ENCODE measurements at regions not wholly inside any gene's neighbourhood (a gene's known extent, or its start where the extent isn't known, plus 50 kb on each side); places are given as distances from the start of the nearest gene placed in this dataset.

- Histone ChIP-seq H3K18ac (ENCODE audit: low read length) (peak overlapping the region; percentile 5), H3K14ac (ENCODE audit: low read length) (no peak overlapping the region), H3K23ac (ENCODE audit: low read depth, low read length, poor library complexity) (peak overlapping the region; percentile 2), H3K79me1 (ENCODE audit: low read depth, low read length) (no peaks in the 10 kb centered on the region), H4K8ac (ENCODE audit: low read depth, low read length) (no peak overlapping the region), H2AK5ac (ENCODE audit: low read depth, low read length) (no peak overlapping the region), H2AFZ (ENCODE audit: low read length) (no peak overlapping the region), H4K91ac (ENCODE audit: low read depth, low read length, poor library complexity) (no peak overlapping the region), H3K27me3 (ENCODE audit: control insufficient read depth in 3 of 3, insufficient read depth in 3 of 3, low read depth in 1 of 3, low read length in 3 of 3) (peaks cover 0 to 20% (median 0%) of the 10 kb centered on the region in 3 experiments), H2BK15ac (ENCODE audit: low read length) (peak overlapping the region; percentile 17), H3K9me3 (replicated peaks in 1 of 2; ENCODE audit: control insufficient read depth in 2 of 2, insufficient read depth in 1 of 2, low read depth in 1 of 2, low read length in 2 of 2) (peaks cover 1 to 3% of the 10 kb centered on the region in 2 donors), H2BK120ac (ENCODE audit: low read depth, low read length) (no peak overlapping the region), H3K27ac (replicated peaks; ENCODE audit: low read length) (no peak overlapping the region), H3K4me2 (ENCODE audit: insufficient read depth, low read length, poor library complexity, severe bottlenecking) (no peak overlapping the region), H3K4me3 (ENCODE audit: low read length in 2 of 2) (no peak overlapping the region), H3K36me3 (replicated peaks in 1 of 2; ENCODE audit: control insufficient read depth in 2 of 2, insufficient read depth in 2 of 2, low read length in 2 of 2) (no peaks in the 10 kb centered on the region), H2BK5ac (ENCODE audit: low read length) (no peak overlapping the region), H3K9ac (ENCODE audit: low read depth, low read length, poor library complexity) (no peak overlapping the region), H3K4ac (ENCODE audit: low read length) (no peak overlapping the region), H3K4me1 (ENCODE audit: control insufficient read depth in 2 of 2, insufficient read depth in 1 of 2, low read depth in 1 of 2, low read length in 2 of 2) (peaks cover 0 to 6% of the 10 kb centered on the region in 2 donors), H2BK12ac (ENCODE audit: low read length) (peak overlapping the region; percentile 65)
- no peak for DNase-seq (ENCODE audit: low spot score)
- WGBS, 2 donors (ENCODE audit: extremely low coverage in 2 of 2, insufficient read length in 2 of 2, insufficient replicate concordance in 1 of 2), result no CpG with 5 or more reads among the region's 6 CpGs
Measured at GRCh38 chr21:38957575-38958322, 152.0 kb downstream of the ETS2 start.

DNA sequence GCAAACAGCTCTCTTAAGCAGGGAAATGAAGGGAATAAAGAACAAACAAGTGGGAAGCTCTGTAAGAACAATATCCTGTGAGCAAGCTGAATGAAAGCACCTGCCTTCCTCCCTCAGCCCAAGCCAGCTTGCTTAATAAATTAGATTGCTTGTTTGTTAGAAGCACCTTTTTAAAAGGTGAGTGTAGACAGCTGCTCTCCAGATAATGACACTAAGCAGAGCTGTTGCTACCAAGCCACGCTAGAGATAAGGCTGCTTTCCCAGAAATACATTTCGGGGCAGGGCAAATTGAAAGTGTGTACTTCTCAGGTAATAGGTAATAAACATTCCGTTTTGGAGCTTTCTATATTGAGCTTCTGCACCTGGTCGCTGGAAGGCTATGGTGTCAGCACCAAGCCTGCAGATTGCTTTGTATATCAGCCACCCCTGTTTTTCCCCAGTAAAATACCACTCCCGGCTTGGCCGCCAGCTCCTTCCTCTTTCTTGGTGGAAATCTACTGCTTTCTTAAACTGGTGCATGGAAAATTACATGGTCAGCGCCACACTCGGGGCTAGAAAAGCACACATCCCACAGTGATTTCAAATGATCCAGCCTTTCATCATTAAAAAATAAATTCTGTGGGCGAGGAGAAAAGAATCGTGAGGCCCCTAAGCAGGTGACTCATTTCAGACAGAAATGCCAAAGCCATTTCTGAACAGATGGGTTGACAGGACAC is 151.3 kb downstream of the ETS2 start:
- H2BK5ac ChIP-seq (ENCODE audit: low read length), result no peak overlapping the region
- H3K4ac ChIP-seq (ENCODE audit: low read length), result no peak overlapping the region
- H2BK120ac ChIP-seq (ENCODE audit: low read depth, low read length), result no peak overlapping the region
- no peak overlapping the region for H2AK5ac ChIP-seq (ENCODE audit: low read depth, low read length)
- no peak overlapping the region for H3K9ac ChIP-seq (ENCODE audit: low read depth, low read length, poor library complexity)
- no peak overlapping the region for H3K23ac ChIP-seq (ENCODE audit: low read depth, low read length, poor library complexity)
- H4K91ac ChIP-seq (ENCODE audit: low read depth, low read length, poor library complexity), result no peak overlapping the region
- H4K8ac ChIP-seq (ENCODE audit: low read depth, low read length), result no peak overlapping the region
- H3K27me3 ChIP-seq (ENCODE audit: control insufficient read depth in 3 of 3, insufficient read depth in 3 of 3, low read depth in 1 of 3, low read length in 3 of 3), result peaks cover 0 to 25% (median 0%) of the 10 kb centered on the region in 3 experiments
- H3K79me1 ChIP-seq (ENCODE audit: low read depth, low read length), result no peaks in the 10 kb centered on the region
- no peaks in the 10 kb centered on the region for H3K36me3 ChIP-seq (replicated peaks in 1 of 2; ENCODE audit: control insufficient read depth in 2 of 2, insufficient read depth in 2 of 2, low read length in 2 of 2)
- WGBS, 2 donors (ENCODE audit: extremely low coverage in 2 of 2, insufficient read length in 2 of 2, insufficient replicate concordance in 1 of 2), result no CpG with 5 or more reads among the region's 10 CpGs
- no peak for DNase-seq (ENCODE audit: low spot score)
- H3K4me3 ChIP-seq (ENCODE audit: low read length in 2 of 2), result no peak overlapping the region
- H3K9me3 ChIP-seq (replicated peaks in 1 of 2; ENCODE audit: control insufficient read depth in 2 of 2, insufficient read depth in 1 of 2, low read depth in 1 of 2, low read length in 2 of 2), result peaks cover 0 to 3% of the 10 kb centered on the region in 2 donors
- no peak overlapping the region for H3K4me2 ChIP-seq (ENCODE audit: insufficient read depth, low read length, poor library complexity, severe bottlenecking)
- H2BK15ac ChIP-seq (ENCODE audit: low read length), result no peak overlapping the region
- no peak overlapping the region for H2AFZ ChIP-seq (ENCODE audit: low read length)
- H3K27ac ChIP-seq (replicated peaks; ENCODE audit: low read length), result no peak overlapping the region
- no peak overlapping the region for H3K18ac ChIP-seq (ENCODE audit: low read length)
- no peak overlapping the region for H2BK12ac ChIP-seq (ENCODE audit: low read length)
- H3K4me1 ChIP-seq (ENCODE audit: control insufficient read depth in 2 of 2, insufficient read depth in 1 of 2, low read depth in 1 of 2, low read length in 2 of 2), result peaks cover 0 to 6% of the 10 kb centered on the region in 2 donors
- H3K14ac ChIP-seq (ENCODE audit: low read length), result no peak overlapping the region

DNA sequence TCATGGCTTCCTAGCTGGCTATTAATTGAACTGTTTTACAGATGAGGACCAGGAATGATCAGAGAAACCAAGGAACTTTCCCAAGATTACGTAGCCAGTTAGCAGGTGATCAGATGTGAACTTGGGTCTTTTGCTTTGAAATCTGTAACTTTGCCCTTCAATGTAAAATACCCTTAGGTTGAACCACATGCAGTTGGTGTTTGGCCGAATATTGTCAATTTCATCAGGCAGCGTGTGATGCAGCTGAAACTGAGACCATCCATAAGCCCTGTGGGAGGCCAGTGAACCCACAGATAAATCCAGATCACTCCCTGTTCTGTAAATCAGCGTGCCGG is 150.8 kb downstream of the ETS2 start:
- Histone ChIP-seq H2BK12ac (ENCODE audit: low read length) (no peak overlapping the region), H4K8ac (ENCODE audit: low read depth, low read length) (no peak overlapping the region), H3K4me1 (ENCODE audit: control insufficient read depth in 2 of 2, insufficient read depth in 1 of 2, low read depth in 1 of 2, low read length in 2 of 2) (peaks cover 0 to 6% of the 10 kb centered on the region in 2 donors), H3K36me3 (replicated peaks in 1 of 2; ENCODE audit: control insufficient read depth in 2 of 2, insufficient read depth in 2 of 2, low read length in 2 of 2) (no peaks in the 10 kb centered on the region), H3K4ac (ENCODE audit: low read length) (no peak overlapping the region), H2AFZ (ENCODE audit: low read length) (no peak overlapping the region), H3K14ac (ENCODE audit: low read length) (no peak overlapping the region), H3K18ac (ENCODE audit: low read length) (no peak overlapping the region), H3K9me3 (replicated peaks in 1 of 2; ENCODE audit: control insufficient read depth in 2 of 2, insufficient read depth in 1 of 2, low read depth in 1 of 2, low read length in 2 of 2) (no peaks in the 10 kb centered on the region), H2BK120ac (ENCODE audit: low read depth, low read length) (no peak overlapping the region), H3K27me3 (ENCODE audit: control insufficient read depth in 3 of 3, insufficient read depth in 3 of 3, low read depth in 1 of 3, low read length in 3 of 3) (peaks cover 0 to 28% (median 0%) of the 10 kb centered on the region in 3 experiments), H3K9ac (ENCODE audit: low read depth, low read length, poor library complexity) (no peak overlapping the region), H2BK5ac (ENCODE audit: low read length) (no peak overlapping the region), H3K4me3 (ENCODE audit: low read length in 2 of 2) (no peak overlapping the region), H4K91ac (ENCODE audit: low read depth, low read length, poor library complexity) (no peak overlapping the region), H3K79me1 (ENCODE audit: low read depth, low read length) (no peaks in the 10 kb centered on the region), H2AK5ac (ENCODE audit: low read depth, low read length) (no peak overlapping the region), H3K4me2 (ENCODE audit: insufficient read depth, low read length, poor library complexity, severe bottlenecking) (no peak overlapping the region), H2BK15ac (ENCODE audit: low read length) (no peak overlapping the region), H3K23ac (ENCODE audit: low read depth, low read length, poor library complexity) (no peak overlapping the region), H3K27ac (replicated peaks; ENCODE audit: low read length) (no peak overlapping the region)
- no CpG with 5 or more reads among the region's 5 CpGs for WGBS, 2 donors (ENCODE audit: extremely low coverage in 2 of 2, insufficient read length in 2 of 2, insufficient replicate concordance in 1 of 2)
- no peak for DNase-seq (ENCODE audit: low spot score)

DNA sequence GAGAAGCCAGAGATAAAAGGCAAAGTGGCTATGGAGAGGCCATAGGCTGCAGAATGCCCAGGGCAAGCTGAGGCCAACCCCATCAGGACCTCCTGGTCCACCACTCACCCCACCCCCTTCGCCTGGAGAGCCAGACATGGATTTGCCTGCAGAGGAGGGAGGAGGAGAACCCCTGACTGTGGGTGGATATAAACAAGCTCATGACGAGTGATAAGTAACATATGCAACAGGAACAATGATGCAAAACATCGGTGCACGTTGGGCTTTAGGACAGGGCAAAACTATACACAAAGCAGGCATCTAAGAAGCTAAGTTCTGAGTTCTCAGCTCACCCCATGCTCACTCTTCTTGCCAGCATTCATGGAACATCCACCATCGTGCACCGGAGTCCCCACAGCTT is 150.3 kb downstream of the ETS2 start:
- no CpG with 5 or more reads among the region's 6 CpGs for WGBS, 2 donors (ENCODE audit: extremely low coverage in 2 of 2, insufficient read length in 2 of 2, insufficient replicate concordance in 1 of 2)
- peaks cover 0 to 33% (median 0%) of the 10 kb centered on the region in 3 experiments for H3K27me3 ChIP-seq (ENCODE audit: control insufficient read depth in 3 of 3, insufficient read depth in 3 of 3, low read depth in 1 of 3, low read length in 3 of 3)
- no peak overlapping the region for H3K4me3 ChIP-seq (ENCODE audit: low read length in 2 of 2)
- H2BK15ac ChIP-seq (ENCODE audit: low read length), result no peak overlapping the region
- no peak overlapping the region for H2BK120ac ChIP-seq (ENCODE audit: low read depth, low read length)
- H3K14ac ChIP-seq (ENCODE audit: low read length), result no peak overlapping the region
- no peak overlapping the region for H3K27ac ChIP-seq (replicated peaks; ENCODE audit: low read length)
- no peak overlapping the region for H3K4me2 ChIP-seq (ENCODE audit: insufficient read depth, low read length, poor library complexity, severe bottlenecking)
- no peak overlapping the region for H3K4ac ChIP-seq (ENCODE audit: low read length)
- no peak overlapping the region for H2BK12ac ChIP-seq (ENCODE audit: low read length)
- H3K9me3 ChIP-seq (replicated peaks in 1 of 2; ENCODE audit: control insufficient read depth in 2 of 2, insufficient read depth in 1 of 2, low read depth in 1 of 2, low read length in 2 of 2), result no peaks in the 10 kb centered on the region
- H3K23ac ChIP-seq (ENCODE audit: low read depth, low read length, poor library complexity), result no peak overlapping the region
- H3K9ac ChIP-seq (ENCODE audit: low read depth, low read length, poor library complexity), result no peak overlapping the region
- no peak for DNase-seq (ENCODE audit: low spot score)
- no peaks in the 10 kb centered on the region for H3K79me1 ChIP-seq (ENCODE audit: low read depth, low read length)
- H4K91ac ChIP-seq (ENCODE audit: low read depth, low read length, poor library complexity), result no peak overlapping the region
- H3K18ac ChIP-seq (ENCODE audit: low read length), result no peak overlapping the region
- H4K8ac ChIP-seq (ENCODE audit: low read depth, low read length), result no peak overlapping the region
- peaks cover 0 to 6% of the 10 kb centered on the region in 2 donors for H3K4me1 ChIP-seq (ENCODE audit: control insufficient read depth in 2 of 2, insufficient read depth in 1 of 2, low read depth in 1 of 2, low read length in 2 of 2)
- H2AFZ ChIP-seq (ENCODE audit: low read length), result no peak overlapping the region
- no peaks in the 10 kb centered on the region for H3K36me3 ChIP-seq (replicated peaks in 1 of 2; ENCODE audit: control insufficient read depth in 2 of 2, insufficient read depth in 2 of 2, low read length in 2 of 2)
- H2BK5ac ChIP-seq (ENCODE audit: low read length), result no peak overlapping the region
- H2AK5ac ChIP-seq (ENCODE audit: low read depth, low read length), result no peak overlapping the region
